ENCODE measurements at regions not wholly inside any gene's neighbourhood (a gene's known extent, or its start where the extent isn't known, plus 50 kb on each side); places are given as distances from the start of the nearest gene placed in this dataset.

DNA sequence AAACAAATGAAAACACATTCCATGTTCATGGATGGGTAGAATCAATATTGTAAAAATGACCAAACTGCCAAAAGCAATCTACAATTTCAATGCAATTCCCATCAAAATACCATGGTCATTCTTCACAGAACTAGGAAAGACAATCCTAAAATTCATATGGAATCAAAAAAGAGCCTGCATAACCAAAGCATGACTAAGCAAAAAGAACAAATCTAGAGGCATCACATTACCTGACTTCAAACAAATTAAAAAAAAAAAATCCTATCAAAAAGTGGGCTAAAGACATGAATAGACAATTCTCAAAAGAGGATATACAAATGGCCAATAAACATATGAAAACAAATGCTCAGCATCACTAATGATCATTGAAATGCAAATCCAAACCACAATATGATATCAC lies 297.5 kb downstream of the NAF1 start:
- Histone ChIP-seq H3K9me2 (ENCODE audit: insufficient read depth) (no peaks in the 10 kb centered on the region), H3K4me3 (no peak overlapping the region), H3K27me3 (ENCODE audit: insufficient read depth) (no peaks in the 10 kb centered on the region), H3K79me2 (replicated peaks; ENCODE audit: insufficient read depth) (no peaks in the 10 kb centered on the region), H2AFZ (no peak overlapping the region), H3F3A (replicated peaks; ENCODE audit: low read depth) (no peaks in the 10 kb centered on the region), H3K4me2 (no peak overlapping the region), H3K27ac (ENCODE audit: low read depth) (no peak overlapping the region), H3K4me1 (ENCODE audit: insufficient read depth) (no peaks in the 10 kb centered on the region), H3K36me3 (ENCODE audit: insufficient read depth) (no peaks in the 10 kb centered on the region), H4K20me1 (replicated peaks; ENCODE audit: insufficient read depth) (no peaks in the 10 kb centered on the region)
- ATAC-seq (no peak), DNase-seq (ENCODE audit: low spot score) (no peak)
- TF ChIP-seq EZH2phosphoT487 (IDR thresholded peaks at IDR 0.05; ENCODE audit: unreplicated experiment) (no peak), ZNF114 (CRISPR knock-in tag; IDR thresholded peaks at IDR 0.05) (no peak), STAT1 (IDR thresholded peaks at IDR 0.05; ENCODE audit: unreplicated experiment) (no peak), CREB1 (CRISPR knock-in tag; IDR thresholded peaks at IDR 0.05; ENCODE audit: low read depth) (no peak), NANOG (IDR thresholded peaks at IDR 0.05; ENCODE audit: borderline replicate concordance) (no peak), EZH2 (IDR thresholded peaks at IDR 0.05; ENCODE audit: low read depth, unreplicated experiment) (no peak), ZNF331 (CRISPR knock-in tag; IDR thresholded peaks at IDR 0.05; ENCODE audit: low read depth) (no peak), POLR2AphosphoS5 (IDR thresholded peaks at IDR 0.05; ENCODE audit: low read depth) (no peak), JUNB (IDR thresholded peaks at IDR 0.05; ENCODE audit: unreplicated experiment) (no peak)
- TF ChIP-seq, protein P1, sequence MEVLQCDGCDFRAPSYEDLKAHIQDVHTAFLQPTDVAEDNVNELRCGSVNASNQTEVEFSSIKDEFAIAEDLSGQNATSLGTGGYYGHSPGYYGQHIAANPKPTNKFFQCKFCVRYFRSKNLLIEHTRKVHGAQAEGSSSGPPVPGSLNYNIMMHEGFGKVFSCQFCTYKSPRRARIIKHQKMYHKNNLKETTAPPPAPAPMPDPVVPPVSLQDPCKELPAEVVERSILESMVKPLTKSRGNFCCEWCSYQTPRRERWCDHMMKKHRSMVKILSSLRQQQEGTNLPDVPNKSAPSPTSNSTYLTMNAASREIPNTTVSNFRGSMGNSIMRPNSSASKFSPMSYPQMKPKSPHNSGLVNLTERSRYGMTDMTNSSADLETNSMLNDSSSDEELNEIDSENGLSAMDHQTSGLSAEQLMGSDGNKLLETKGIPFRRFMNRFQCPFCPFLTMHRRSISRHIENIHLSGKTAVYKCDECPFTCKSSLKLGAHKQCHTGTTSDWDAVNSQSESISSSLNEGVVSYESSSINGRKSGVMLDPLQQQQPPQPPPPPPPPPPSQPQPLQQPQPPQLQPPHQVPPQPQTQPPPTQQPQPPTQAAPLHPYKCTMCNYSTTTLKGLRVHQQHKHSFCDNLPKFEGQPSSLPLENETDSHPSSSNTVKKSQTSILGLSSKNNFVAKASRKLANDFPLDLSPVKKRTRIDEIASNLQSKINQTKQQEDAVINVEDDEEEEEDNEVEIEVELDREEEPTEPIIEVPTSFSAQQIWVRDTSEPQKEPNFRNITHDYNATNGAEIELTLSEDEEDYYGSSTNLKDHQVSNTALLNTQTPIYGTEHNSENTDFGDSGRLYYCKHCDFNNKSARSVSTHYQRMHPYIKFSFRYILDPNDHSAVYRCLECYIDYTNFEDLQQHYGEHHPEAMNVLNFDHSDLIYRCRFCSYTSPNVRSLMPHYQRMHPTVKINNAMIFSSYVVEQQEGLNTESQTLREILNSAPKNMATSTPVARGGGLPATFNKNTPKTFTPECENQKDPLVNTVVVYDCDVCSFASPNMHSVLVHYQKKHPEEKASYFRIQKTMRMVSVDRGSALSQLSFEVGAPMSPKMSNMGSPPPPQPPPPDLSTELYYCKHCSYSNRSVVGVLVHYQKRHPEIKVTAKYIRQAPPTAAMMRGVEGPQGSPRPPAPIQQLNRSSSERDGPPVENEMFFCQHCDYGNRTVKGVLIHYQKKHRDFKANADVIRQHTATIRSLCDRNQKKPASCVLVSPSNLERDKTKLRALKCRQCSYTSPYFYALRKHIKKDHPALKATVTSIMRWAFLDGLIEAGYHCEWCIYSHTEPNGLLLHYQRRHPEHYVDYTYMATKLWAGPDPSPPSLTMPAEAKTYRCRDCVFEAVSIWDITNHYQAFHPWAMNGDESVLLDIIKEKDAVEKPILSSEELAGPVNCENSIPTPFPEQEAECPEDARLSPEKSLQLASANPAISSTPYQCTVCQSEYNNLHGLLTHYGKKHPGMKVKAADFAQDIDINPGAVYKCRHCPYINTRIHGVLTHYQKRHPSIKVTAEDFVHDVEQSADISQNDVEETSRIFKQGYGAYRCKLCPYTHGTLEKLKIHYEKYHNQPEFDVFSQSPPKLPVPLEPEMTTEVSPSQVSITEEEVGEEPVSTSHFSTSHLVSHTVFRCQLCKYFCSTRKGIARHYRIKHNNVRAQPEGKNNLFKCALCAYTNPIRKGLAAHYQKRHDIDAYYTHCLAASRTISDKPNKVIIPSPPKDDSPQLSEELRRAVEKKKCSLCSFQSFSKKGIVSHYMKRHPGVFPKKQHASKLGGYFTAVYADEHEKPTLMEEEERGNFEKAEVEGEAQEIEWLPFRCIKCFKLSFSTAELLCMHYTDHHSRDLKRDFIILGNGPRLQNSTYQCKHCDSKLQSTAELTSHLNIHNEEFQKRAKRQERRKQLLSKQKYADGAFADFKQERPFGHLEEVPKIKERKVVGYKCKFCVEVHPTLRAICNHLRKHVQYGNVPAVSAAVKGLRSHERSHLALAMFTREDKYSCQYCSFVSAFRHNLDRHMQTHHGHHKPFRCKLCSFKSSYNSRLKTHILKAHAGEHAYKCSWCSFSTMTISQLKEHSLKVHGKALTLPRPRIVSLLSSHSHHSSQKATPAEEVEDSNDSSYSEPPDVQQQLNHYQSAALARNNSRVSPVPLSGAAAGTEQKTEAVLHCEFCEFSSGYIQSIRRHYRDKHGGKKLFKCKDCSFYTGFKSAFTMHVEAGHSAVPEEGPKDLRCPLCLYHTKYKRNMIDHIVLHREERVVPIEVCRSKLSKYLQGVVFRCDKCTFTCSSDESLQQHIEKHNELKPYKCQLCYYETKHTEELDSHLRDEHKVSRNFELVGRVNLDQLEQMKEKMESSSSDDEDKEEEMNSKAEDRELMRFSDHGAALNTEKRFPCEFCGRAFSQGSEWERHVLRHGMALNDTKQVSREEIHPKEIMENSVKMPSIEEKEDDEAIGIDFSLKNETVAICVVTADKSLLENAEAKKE (CRISPR knock-in tag; IDR thresholded peaks at IDR 0.05): no peak
- TF ChIP-seq, protein P2, sequence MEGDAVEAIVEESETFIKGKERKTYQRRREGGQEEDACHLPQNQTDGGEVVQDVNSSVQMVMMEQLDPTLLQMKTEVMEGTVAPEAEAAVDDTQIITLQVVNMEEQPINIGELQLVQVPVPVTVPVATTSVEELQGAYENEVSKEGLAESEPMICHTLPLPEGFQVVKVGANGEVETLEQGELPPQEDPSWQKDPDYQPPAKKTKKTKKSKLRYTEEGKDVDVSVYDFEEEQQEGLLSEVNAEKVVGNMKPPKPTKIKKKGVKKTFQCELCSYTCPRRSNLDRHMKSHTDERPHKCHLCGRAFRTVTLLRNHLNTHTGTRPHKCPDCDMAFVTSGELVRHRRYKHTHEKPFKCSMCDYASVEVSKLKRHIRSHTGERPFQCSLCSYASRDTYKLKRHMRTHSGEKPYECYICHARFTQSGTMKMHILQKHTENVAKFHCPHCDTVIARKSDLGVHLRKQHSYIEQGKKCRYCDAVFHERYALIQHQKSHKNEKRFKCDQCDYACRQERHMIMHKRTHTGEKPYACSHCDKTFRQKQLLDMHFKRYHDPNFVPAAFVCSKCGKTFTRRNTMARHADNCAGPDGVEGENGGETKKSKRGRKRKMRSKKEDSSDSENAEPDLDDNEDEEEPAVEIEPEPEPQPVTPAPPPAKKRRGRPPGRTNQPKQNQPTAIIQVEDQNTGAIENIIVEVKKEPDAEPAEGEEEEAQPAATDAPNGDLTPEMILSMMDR (conservative IDR thresholded peaks at IDR 0.05; ENCODE audit: low read depth in 2 of 2): no peak
- TF ChIP-seq, protein P3, sequence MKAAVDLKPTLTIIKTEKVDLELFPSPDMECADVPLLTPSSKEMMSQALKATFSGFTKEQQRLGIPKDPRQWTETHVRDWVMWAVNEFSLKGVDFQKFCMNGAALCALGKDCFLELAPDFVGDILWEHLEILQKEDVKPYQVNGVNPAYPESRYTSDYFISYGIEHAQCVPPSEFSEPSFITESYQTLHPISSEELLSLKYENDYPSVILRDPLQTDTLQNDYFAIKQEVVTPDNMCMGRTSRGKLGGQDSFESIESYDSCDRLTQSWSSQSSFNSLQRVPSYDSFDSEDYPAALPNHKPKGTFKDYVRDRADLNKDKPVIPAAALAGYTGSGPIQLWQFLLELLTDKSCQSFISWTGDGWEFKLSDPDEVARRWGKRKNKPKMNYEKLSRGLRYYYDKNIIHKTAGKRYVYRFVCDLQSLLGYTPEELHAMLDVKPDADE (IDR thresholded peaks at IDR 0.05): no peak
- TF ChIP-seq, protein P4, sequence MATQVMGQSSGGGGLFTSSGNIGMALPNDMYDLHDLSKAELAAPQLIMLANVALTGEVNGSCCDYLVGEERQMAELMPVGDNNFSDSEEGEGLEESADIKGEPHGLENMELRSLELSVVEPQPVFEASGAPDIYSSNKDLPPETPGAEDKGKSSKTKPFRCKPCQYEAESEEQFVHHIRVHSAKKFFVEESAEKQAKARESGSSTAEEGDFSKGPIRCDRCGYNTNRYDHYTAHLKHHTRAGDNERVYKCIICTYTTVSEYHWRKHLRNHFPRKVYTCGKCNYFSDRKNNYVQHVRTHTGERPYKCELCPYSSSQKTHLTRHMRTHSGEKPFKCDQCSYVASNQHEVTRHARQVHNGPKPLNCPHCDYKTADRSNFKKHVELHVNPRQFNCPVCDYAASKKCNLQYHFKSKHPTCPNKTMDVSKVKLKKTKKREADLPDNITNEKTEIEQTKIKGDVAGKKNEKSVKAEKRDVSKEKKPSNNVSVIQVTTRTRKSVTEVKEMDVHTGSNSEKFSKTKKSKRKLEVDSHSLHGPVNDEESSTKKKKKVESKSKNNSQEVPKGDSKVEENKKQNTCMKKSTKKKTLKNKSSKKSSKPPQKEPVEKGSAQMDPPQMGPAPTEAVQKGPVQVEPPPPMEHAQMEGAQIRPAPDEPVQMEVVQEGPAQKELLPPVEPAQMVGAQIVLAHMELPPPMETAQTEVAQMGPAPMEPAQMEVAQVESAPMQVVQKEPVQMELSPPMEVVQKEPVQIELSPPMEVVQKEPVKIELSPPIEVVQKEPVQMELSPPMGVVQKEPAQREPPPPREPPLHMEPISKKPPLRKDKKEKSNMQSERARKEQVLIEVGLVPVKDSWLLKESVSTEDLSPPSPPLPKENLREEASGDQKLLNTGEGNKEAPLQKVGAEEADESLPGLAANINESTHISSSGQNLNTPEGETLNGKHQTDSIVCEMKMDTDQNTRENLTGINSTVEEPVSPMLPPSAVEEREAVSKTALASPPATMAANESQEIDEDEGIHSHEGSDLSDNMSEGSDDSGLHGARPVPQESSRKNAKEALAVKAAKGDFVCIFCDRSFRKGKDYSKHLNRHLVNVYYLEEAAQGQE (IDR thresholded peaks at IDR 0.05; ENCODE audit: unreplicated experiment): no peak
- H3K4me1 Mint-ChIP-seq: no peaks in the 10 kb centered on the region
- H3K27me3 Mint-ChIP-seq (ENCODE audit: insufficient read depth, low read depth, poor library complexity): peaks cover 5% of the 10 kb centered on the region
- no peaks in the 10 kb centered on the region; the same call in 1 of the 3 replicates for H3K36me3 Mint-ChIP-seq (ENCODE audit: low read depth)
- no peak overlapping the region for H3K4me3 Mint-ChIP-seq
- peaks cover 11% of the 10 kb centered on the region; the same call in 2 of the 3 replicates for H3K9me3 Mint-ChIP-seq
- no peak overlapping the region; the same call in 1 of the 2 replicates for H3K27ac Mint-ChIP-seq
